HG03432 (cell line): ENCODE measurements at regions not wholly inside any gene's neighbourhood (a gene's known extent, or its start where the extent isn't known, plus 50 kb on each side); places are given as distances from the start of the nearest gene placed in this dataset.
"Not testable (repeated sequence)": the region's sequence is repeated elsewhere in the genome, so short reads cannot be mapped to it uniquely, and the experiment has no call there.

ENCODE experiments used
- ATAC-seq: cut with Tn5 transposase; IDR thresholded peaks from one replicate; pipeline ENCODE4 v1.9.1; 2021; ENCODE audit warnings: mild to moderate bottlenecking, moderate library complexity; ENCODE audit not compliant: unreplicated experiment

DNA sequence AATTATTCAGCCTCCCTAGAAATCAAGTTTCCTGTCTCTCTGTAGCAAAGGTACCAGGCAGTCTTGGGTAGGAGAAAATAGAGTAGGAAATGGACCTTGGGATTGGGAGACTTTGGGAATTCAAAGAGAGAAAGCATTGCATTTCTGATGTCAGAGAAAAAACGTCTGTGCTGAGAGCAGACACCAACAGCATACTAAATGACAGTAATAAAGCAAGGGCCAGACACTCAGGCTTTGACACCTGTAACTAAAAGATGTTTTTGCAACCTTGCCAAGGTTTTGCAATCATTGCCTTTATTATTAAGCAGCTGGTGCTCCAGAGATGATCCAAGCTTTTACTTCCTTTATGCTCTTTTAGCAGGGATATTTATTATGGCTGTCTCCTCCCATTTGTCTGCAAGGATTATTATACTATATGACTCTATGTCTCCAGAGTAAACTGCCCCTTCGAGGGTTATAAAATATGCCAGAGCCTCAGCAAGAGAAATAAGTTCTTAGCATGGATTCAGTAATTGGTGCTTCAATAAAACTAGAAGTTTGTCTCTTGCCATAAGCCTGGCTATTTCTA is 85.2 kb upstream of the GRAMD1B start:
- no peak for ATAC-seq

DNA sequence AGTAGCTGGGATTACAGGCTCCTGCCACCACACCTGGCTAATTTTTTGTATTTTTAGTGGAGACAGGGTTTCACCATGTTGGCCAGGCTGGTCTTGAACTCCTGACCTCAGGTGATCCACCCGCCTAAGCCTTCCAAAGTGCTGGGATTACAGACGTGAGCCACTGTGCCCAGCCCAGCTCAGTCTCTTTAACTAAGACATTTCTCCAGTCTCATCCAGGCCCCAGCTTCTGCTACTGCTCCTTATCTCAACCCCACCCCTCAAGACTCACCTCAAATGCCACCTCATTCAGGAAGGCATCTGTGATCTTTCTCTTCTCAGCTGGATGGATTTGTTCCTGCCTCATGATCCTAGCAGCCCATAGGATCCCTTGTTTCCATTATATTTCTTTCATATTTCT is 85.9 kb upstream of the GRAMD1B start:
- ATAC-seq: not testable (repeated sequence)

DNA sequence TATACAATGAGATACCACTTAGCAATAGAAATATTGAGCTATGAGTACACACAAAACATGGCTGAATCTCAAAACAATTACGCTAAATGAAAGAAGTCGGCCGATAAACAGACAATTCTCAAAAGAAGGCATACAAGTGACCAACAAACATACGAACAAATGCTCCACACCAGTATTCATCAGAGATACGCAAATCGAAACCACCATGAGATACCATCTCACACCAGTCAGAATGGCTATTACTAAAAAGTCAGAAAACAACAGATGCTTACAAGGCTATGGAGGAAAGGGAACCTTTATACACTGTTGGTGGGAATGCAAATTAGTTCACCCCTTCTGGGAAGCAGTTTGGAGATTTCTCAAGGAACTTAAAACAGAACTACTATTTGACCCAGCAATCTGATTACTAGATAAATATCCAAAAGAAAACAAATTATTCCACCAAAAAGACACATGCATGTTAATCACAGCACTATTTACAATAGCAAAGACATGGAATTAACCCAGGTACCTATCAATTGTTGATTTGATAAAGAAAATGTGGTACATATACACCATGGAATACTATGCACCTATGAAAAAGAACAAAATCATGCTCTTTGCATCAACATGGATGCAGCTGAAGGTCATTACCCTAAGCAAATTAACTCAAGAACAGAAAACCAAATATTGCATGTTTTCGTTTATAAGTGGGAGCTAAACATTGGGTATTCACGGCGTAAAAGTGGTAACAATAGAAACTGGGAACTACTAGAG is 90.9 kb upstream of the GRAMD1B start:
- ATAC-seq: no peak

- no peak for ATAC-seq
Observed at GRCh38 chr11:123338266-123338800, 91.7 kb upstream of the GRAMD1B start.

- ATAC-seq: no peak
Observed at GRCh38 chr11:123334925-123335324, 95.1 kb upstream of the GRAMD1B start.

GRCh38 chr11:123332577-123332976 is 97.5 kb upstream of the GRAMD1B start:
- ATAC-seq: not testable (repeated sequence)

DNA sequence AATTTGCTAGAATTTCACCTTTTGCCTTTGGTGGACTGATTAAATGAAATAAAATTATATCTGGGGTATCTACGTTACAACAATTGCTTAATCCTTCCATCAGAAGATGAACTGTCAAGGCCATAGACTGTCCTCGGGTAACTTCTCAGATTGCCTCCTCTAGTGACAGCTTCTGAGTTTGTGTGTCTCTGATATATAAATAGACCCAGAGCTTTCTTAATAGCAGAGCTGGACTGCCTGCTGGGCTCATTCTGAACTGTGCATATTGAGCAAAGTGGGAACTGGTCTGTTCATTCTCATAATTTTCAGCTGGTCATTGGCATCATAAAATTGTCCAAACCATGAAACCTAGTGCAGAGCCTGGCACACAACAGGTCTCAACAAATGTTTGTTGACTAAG is 99.1 kb upstream of the GRAMD1B start:
- no peak for ATAC-seq

GRCh38 chr11:123330471-123330870 is 99.6 kb upstream of the GRAMD1B start:
- no peak for ATAC-seq

DNA sequence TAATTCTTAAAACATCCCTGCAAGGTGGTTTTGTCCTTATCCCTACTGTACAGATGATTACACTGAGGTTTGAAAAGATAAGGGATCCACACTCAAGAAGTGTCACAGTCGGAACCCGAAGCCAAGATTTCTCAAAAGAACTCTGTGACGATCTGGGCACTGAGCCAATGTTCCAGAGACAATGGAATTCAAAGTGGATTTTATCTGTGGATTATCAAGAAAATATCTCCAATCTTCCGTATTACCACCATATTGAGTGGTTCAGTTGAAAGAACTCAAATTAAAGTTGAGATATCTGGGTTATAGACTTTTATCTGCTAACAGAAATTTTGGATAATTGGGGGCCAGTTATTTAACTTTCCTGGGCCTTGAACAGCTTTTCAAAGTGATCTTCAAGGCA is 100.0 kb upstream of the GRAMD1B start:
- ATAC-seq: no peak

DNA sequence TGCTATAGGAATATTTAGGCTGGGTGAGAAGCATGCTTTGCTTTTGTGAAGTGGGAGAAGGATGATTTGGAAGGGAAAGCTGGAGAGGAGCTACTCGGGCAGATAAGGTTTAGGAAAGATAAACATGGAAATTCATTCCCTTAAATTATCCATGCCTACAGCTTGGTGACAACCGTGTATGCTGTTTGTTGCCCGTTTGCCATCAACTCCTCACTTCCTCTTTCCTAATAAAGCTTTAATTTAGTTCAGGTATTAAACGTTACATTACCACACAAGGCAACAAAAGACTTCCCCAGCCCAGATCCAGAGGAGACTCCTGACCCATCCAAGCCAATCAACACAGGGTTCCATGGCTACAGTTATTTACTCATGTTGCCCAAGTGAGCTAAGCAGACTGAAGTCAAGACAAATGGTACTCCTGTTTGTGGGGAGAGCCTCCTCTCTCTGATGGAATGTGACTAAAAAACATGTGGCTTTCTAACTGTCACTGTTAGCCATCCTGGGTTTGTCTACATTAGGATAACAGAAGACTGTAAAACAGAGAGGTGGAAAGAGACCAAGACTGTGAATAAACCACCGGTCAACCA is 101.7 kb upstream of the GRAMD1B start:
- ATAC-seq: no peak

GRCh38 chr11:123325533-123325932 is 104.5 kb upstream of the GRAMD1B start:
- ATAC-seq: no peak

DNA sequence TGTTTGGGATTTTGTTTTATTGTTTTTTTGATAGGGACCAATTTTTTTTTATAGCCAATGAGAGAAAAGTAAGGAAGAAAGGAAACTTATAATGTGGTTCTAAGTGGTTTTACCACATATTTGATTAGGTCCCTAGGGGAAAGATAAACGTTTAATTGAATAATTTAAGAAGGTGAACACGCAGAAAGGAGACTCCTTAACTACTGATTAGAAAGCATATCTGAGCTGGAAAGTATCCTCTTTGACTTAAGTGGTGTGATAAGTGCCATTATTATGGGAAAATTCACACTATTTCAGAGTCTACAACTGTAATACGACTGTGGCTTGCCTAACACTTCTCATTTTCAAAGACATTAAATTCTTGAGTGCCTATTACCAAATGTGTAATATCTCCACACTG is 106.5 kb upstream of the GRAMD1B start:
- ATAC-seq: no peak

DNA sequence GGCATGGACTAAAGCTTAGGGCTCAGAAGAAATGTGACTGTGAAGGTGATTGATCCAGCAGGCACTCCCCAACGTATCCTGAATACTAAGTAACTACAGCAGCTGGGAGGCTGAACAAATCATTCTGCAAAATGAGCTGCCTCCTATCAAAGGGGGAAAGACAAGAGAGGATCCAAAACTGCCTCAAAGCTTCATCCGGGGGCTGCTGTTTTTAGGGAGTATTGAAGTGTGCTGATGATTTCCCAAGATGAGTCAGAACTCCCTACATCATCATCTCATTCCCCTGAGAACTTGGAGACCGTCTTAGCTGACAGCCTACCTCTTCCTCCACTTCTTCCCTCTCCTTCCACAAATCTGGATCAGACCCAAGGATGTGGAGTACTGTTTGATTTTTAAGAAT is 108.4 kb upstream of the GRAMD1B start:
- ATAC-seq: no peak

GRCh38 chr11:123318623-123319022 is 111.4 kb upstream of the GRAMD1B start:
- no peak for ATAC-seq

DNA sequence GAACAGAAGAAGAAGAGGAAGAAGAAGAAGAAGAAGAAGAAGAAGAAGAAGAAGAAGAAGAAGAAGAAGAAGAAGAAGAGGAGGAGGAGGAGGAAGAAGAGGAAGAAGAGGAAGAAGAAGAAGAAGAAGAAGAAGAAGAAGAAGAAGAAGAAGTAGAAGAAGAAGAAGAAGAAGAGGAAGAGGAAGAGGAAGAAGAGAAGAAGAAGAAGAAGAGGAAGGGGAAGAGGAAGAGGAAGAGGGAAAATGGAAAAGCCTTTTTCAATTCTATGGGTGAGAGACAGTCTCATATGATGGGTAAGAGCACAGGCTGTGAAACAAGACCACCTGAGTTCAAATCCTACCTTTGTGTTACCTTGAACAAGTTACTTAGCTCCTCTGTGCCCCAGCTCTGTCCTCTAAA is 111.9 kb upstream of the GRAMD1B start:
- ATAC-seq: not testable (repeated sequence)

GRCh38 chr11:123316003-123316402 is 114.1 kb upstream of the GRAMD1B start:
- no peak for ATAC-seq

GRCh38 chr11:123314972-123315371 is 115.1 kb upstream of the GRAMD1B start:
- ATAC-seq: no peak

GRCh38 chr11:123313262-123313661 is 116.8 kb upstream of the GRAMD1B start:
- no peak for ATAC-seq

DNA sequence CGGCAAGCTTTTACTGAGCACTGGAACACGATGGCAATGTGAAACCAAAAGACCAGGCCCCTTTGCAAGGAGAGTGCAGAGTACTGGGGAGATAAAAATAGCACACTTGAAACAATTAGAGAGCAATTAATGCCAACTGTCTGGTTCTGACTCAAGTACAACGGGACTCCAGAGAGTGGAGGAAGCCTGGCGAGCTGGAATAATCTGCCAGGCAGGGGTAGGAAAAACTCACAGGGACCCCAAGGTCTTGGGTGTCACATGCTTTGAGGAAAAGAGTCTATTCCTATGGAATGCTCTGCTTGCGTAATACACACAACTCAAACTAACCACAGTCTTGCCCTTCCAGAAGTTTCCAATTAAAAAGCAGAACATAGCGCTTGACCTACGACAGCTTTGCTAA is 113.0 kb upstream of the CLMP start:
- ATAC-seq: no peak

- no peak for ATAC-seq
Observed at GRCh38 chr11:123307276-123307675, 112.2 kb upstream of the CLMP start.

GRCh38 chr11:123306531-123306930 is 111.5 kb upstream of the CLMP start:
- no peak for ATAC-seq
